Activated T-cell treated with anti-CD3 and anti-CD28 coated beads, Interleukin-2, amount 50 U/mL, for 1 hour (primary cell): ENCODE measurements at regions not wholly inside any gene's neighbourhood (a gene's known extent, or its start where the extent isn't known, plus 50 kb on each side); places are given as distances from the start of the nearest gene placed in this dataset.
"Not testable (repeated sequence)": the region's sequence is repeated elsewhere in the genome, so short reads cannot be mapped to it uniquely, and the experiment has no call there.

ENCODE experiments used
- DNase-seq: peaks from one replicate; pipeline ENCODE4 v3.0.0-alpha.2; 2020

- DNase-seq: no peak
Observed at GRCh38 chr3:35065891-35066290, 573.4 kb upstream of the ARPP21 start.

- no peak for DNase-seq
Observed at GRCh38 chr3:35067750-35068149, 571.6 kb upstream of the ARPP21 start.

- DNase-seq: no peak
Observed at GRCh38 chr3:35070088-35070487, 569.2 kb upstream of the ARPP21 start.

- DNase-seq: no peak
Observed at GRCh38 chr3:35071772-35072171, 567.6 kb upstream of the ARPP21 start.

GRCh38 chr3:35078780-35079179 is 560.5 kb upstream of the ARPP21 start:
- DNase-seq: no peak

- DNase-seq: no peak
Observed at GRCh38 chr3:35079403-35079802, 559.9 kb upstream of the ARPP21 start.

- no peak for DNase-seq
Observed at GRCh38 chr3:35081899-35082298, 557.4 kb upstream of the ARPP21 start.

- DNase-seq: no peak
Observed at GRCh38 chr3:35088943-35089342, 550.4 kb upstream of the ARPP21 start.

- DNase-seq: no peak
Observed at GRCh38 chr3:35114686-35115085, 524.6 kb upstream of the ARPP21 start.

- no peak for DNase-seq
Observed at GRCh38 chr3:35120026-35120425, 519.3 kb upstream of the ARPP21 start.

GRCh38 chr3:35137612-35138011 is 501.7 kb upstream of the ARPP21 start:
- DNase-seq: no peak

GRCh38 chr3:35141406-35141805 is 497.9 kb upstream of the ARPP21 start:
- DNase-seq: no peak

GRCh38 chr3:35144011-35144410 is 495.3 kb upstream of the ARPP21 start:
- no peak for DNase-seq

GRCh38 chr3:35146256-35147035 is 492.9 kb upstream of the ARPP21 start:
- not testable (repeated sequence) for DNase-seq

- DNase-seq: no peak
Observed at GRCh38 chr3:35183927-35184675, 455.2 kb upstream of the ARPP21 start.

- DNase-seq: no peak
Observed at GRCh38 chr3:35184775-35185174, 454.6 kb upstream of the ARPP21 start.

GRCh38 chr3:35187908-35188307 is 451.4 kb upstream of the ARPP21 start:
- no peak for DNase-seq

GRCh38 chr3:35194666-35195065 is 444.7 kb upstream of the ARPP21 start:
- DNase-seq: no peak

GRCh38 chr3:35198857-35199256 is 440.5 kb upstream of the ARPP21 start:
- no peak for DNase-seq

GRCh38 chr3:35200056-35200455 is 439.3 kb upstream of the ARPP21 start:
- no peak for DNase-seq

- no peak for DNase-seq
Observed at GRCh38 chr3:35201211-35201610, 438.1 kb upstream of the ARPP21 start.

- DNase-seq: no peak
Observed at GRCh38 chr3:35215525-35216500, 423.5 kb upstream of the ARPP21 start.
